Retinal pigment epithelial cell (primary cell): ENCODE measurements at regions not wholly inside any gene's neighbourhood (a gene's known extent, or its start where the extent isn't known, plus 50 kb on each side); places are given as distances from the start of the nearest gene placed in this dataset.

Experiments
- DNase-seq: peaks from one replicate; pipeline ENCODE4 v3.0.0-alpha.2; 2010; ENCODE audit warnings: low read depth
- H3K4me3 ChIP-seq: 2 replicates; pipeline ENCODE4 v1.5.1; 2011; ENCODE audit warnings: mild to moderate bottlenecking, low read length, control low read depth, moderate library complexity
- TF ChIP-seq, protein P1 (sequence below): conservative IDR thresholded peaks from 2 replicates; pipeline ENCODE4 v1.5.1; 2011; ENCODE audit warnings: low read depth, low read length, control low read depth, inconsistent platforms

- TF ChIP-seq, protein P1, sequence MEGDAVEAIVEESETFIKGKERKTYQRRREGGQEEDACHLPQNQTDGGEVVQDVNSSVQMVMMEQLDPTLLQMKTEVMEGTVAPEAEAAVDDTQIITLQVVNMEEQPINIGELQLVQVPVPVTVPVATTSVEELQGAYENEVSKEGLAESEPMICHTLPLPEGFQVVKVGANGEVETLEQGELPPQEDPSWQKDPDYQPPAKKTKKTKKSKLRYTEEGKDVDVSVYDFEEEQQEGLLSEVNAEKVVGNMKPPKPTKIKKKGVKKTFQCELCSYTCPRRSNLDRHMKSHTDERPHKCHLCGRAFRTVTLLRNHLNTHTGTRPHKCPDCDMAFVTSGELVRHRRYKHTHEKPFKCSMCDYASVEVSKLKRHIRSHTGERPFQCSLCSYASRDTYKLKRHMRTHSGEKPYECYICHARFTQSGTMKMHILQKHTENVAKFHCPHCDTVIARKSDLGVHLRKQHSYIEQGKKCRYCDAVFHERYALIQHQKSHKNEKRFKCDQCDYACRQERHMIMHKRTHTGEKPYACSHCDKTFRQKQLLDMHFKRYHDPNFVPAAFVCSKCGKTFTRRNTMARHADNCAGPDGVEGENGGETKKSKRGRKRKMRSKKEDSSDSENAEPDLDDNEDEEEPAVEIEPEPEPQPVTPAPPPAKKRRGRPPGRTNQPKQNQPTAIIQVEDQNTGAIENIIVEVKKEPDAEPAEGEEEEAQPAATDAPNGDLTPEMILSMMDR: no peak
- H3K4me3 ChIP-seq: no peak overlapping the region
- DNase-seq: no peak
Observed at GRCh38 chr7:52080493-52080892, 763.9 kb upstream of the COBL start.

- TF ChIP-seq, protein P1: no peak
- no peak for DNase-seq
- no peak overlapping the region for H3K4me3 ChIP-seq
Observed at GRCh38 chr7:52079726-52080125, 763.1 kb upstream of the COBL start.

- TF ChIP-seq, protein P1: no peak
- no peak for DNase-seq
- H3K4me3 ChIP-seq: no peak overlapping the region
Observed at GRCh38 chr7:52077571-52077970, 761.0 kb upstream of the COBL start.

- no peak overlapping the region for H3K4me3 ChIP-seq
- TF ChIP-seq, protein P1: no peak
- DNase-seq: no peak
Observed at GRCh38 chr7:52074912-52075311, 758.3 kb upstream of the COBL start.

- no peak for DNase-seq
- H3K4me3 ChIP-seq: no peak overlapping the region
- TF ChIP-seq, protein P1: no peak
Observed at GRCh38 chr7:52074071-52074470, 757.5 kb upstream of the COBL start.

GRCh38 chr7:52071744-52072143, 755.1 kb upstream of the COBL start:
- H3K4me3 ChIP-seq: no peak overlapping the region
- DNase-seq: no peak

GRCh38 chr7:52064493-52064892, 747.9 kb upstream of the COBL start:
- H3K4me3 ChIP-seq: no peak overlapping the region
- no peak for DNase-seq
- TF ChIP-seq, protein P1: no peak

More at GRCh38 chr7:52071744-52072143, 755.1 kb upstream of the COBL start:
- TF ChIP-seq, protein P1: no peak
